WTC11 (cell line): ENCODE measurements at regions not wholly inside any gene's neighbourhood (a gene's known extent, or its start where the extent isn't known, plus 50 kb on each side); places are given as distances from the start of the nearest gene placed in this dataset.

Experiments used
- ATAC-seq: fragments of 200-7000 bp; cut with Tn5 transposase; 2 replicates; pipeline ENCODE4 v1.10.0; 2021; ENCODE audit warnings: mild to moderate bottlenecking, moderate library complexity
- CTCF ChIA-PET: fragments of 300-600 bp; sonication (Branson Sonifier 250); formaldehyde crosslinking; loops from one replicate; lab custom pipeline; 2021; ENCODE audit warnings: antibody characterized with exemption; lab: Charles Lee
- POLR2A ChIA-PET: fragments of 350-600 bp; sonication (Branson Sonifier 250); formaldehyde crosslinking; loops from one replicate; lab custom pipeline; 2021; ENCODE audit warnings: antibody characterized with exemption; lab: Charles Lee
- DNase-seq: peaks from one replicate; pipeline ENCODE4 v3.0.0; 2021; ENCODE audit warnings: low spot score
- H3K27ac Mint-ChIP-seq: 2 replicates; pipeline ENCODE4 v1.8.0; 2021; ENCODE audit warnings: mixed read lengths
- H3K27me3 Mint-ChIP-seq: 2 replicates; pipeline ENCODE4 v1.8.0; 2021; ENCODE audit warnings: low read depth, mild to moderate bottlenecking, moderate library complexity, mixed read lengths
- H3K36me3 Mint-ChIP-seq: 2 replicates; pipeline ENCODE4 v1.8.0; 2021; ENCODE audit warnings: mixed read lengths
- H3K4me1 Mint-ChIP-seq: 2 replicates; pipeline ENCODE4 v1.8.0; 2022; ENCODE audit warnings: mixed read lengths
- H3K4me3 Mint-ChIP-seq: 2 replicates; pipeline ENCODE4 v1.8.0; 2021; ENCODE audit warnings: mild to moderate bottlenecking, moderate library complexity, mixed read lengths
- H3K9me3 Mint-ChIP-seq: 2 replicates; pipeline ENCODE4 v1.8.0; 2021; ENCODE audit warnings: mixed read lengths
- CREM ChIP-seq: sonication (generic); formaldehyde crosslinking; IDR thresholded peaks from 2 replicates; pipeline ENCODE4 v1.8.1; 2022; ENCODE audit warnings: mild to moderate bottlenecking, missing genetic modification reagents, moderate library complexity
- EMX1 ChIP-seq: fragments of 250-450 bp; sonication (Bioruptor Pico); IDR thresholded peaks from 2 replicates; pipeline ENCODE4 v1.8.0; 2021; ENCODE audit warnings: mild to moderate bottlenecking
- ETV6 ChIP-seq: sonication (generic); formaldehyde crosslinking; IDR thresholded peaks from 2 replicates; pipeline ENCODE4 v1.8.1; 2022; ENCODE audit warnings: mild to moderate bottlenecking, missing genetic modification reagents
- GABPB1 ChIP-seq: sonication (generic); formaldehyde crosslinking; IDR thresholded peaks from 2 replicates; pipeline ENCODE4 v1.8.1; 2023; ENCODE audit warnings: mild to moderate bottlenecking, missing genetic modification reagents
- GTF2I ChIP-seq: fragments of 250-450 bp; sonication (Bioruptor Pico); conservative IDR thresholded peaks from 2 replicates; pipeline ENCODE4 v1.4.0; 2021; ENCODE audit warnings: mild to moderate bottlenecking
- JUN ChIP-seq: sonication (generic); formaldehyde crosslinking; IDR thresholded peaks from 2 replicates; pipeline ENCODE4 v1.8.0; 2023; ENCODE audit warnings: mild to moderate bottlenecking, missing genetic modification reagents
- MXD4 ChIP-seq: fragments of 250-450 bp; sonication (Bioruptor Pico); IDR thresholded peaks from 2 replicates; pipeline ENCODE4 v1.8.0; 2021; ENCODE audit warnings: mild to moderate bottlenecking, moderate library complexity, borderline replicate concordance
- MYBL2 ChIP-seq: sonication (generic); formaldehyde crosslinking; IDR thresholded peaks from 2 replicates; pipeline ENCODE4 v1.8.1; 2023; ENCODE audit warnings: mild to moderate bottlenecking, moderate library complexity, missing genetic modification reagents
- NR1H2 ChIP-seq: sonication (generic); formaldehyde crosslinking; IDR thresholded peaks from 2 replicates; pipeline ENCODE4 v1.9.0; 2021; ENCODE audit warnings: mild to moderate bottlenecking, moderate library complexity, missing genetic modification reagents
- OVOL2 ChIP-seq: fragments of 250-450 bp; sonication (Bioruptor Pico); IDR thresholded peaks from 2 replicates; pipeline ENCODE4 v1.9.0; 2021; ENCODE audit warnings: mild to moderate bottlenecking, borderline replicate concordance
- SMAD3 ChIP-seq: sonication (generic); formaldehyde crosslinking; IDR thresholded peaks from 2 replicates; pipeline ENCODE4 v1.8.0; 2022; ENCODE audit warnings: missing genetic modification reagents, mild to moderate bottlenecking, borderline replicate concordance
- SMAD4 ChIP-seq: sonication (generic); formaldehyde crosslinking; IDR thresholded peaks from 2 replicates; pipeline ENCODE4 v1.8.0; 2022; ENCODE audit warnings: mild to moderate bottlenecking, missing genetic modification reagents
- TEAD4 ChIP-seq: sonication (generic); formaldehyde crosslinking; IDR thresholded peaks from 2 replicates; pipeline ENCODE4 v1.8.0; 2022; ENCODE audit warnings: mild to moderate bottlenecking, missing genetic modification reagents
- ZNF263 ChIP-seq: sonication (generic); formaldehyde crosslinking; IDR thresholded peaks from 2 replicates; pipeline ENCODE4 v1.8.1; 2022; ENCODE audit warnings: low read depth, mild to moderate bottlenecking, moderate library complexity, missing genetic modification reagents
- TF ChIP-seq, protein P1 (sequence below): sonication (generic); formaldehyde crosslinking; IDR thresholded peaks from 2 replicates; pipeline ENCODE4 v1.8.0; 2022; ENCODE audit warnings: mild to moderate bottlenecking, missing genetic modification reagents
- TF ChIP-seq, protein P2 (sequence below): sonication (generic); formaldehyde crosslinking; IDR thresholded peaks from 2 replicates; pipeline ENCODE4 v1.8.0; 2022; ENCODE audit warnings: mild to moderate bottlenecking, missing genetic modification reagents
- TF ChIP-seq, protein P3 (sequence below): sonication (generic); formaldehyde crosslinking; IDR thresholded peaks from 2 replicates; pipeline ENCODE4 v1.8.1; 2022; ENCODE audit warnings: missing genetic modification reagents, borderline replicate concordance
- TF ChIP-seq, protein P4 (sequence below): sonication (generic); formaldehyde crosslinking; IDR thresholded peaks from 2 replicates; pipeline ENCODE4 v1.8.1; 2022; ENCODE audit warnings: mild to moderate bottlenecking, moderate library complexity, missing genetic modification reagents
- TF ChIP-seq, protein P5 (sequence below): sonication (generic); formaldehyde crosslinking; IDR thresholded peaks from 2 replicates; pipeline ENCODE4 v1.8.0; 2022; ENCODE audit warnings: mild to moderate bottlenecking, missing genetic modification reagents
- TF ChIP-seq, protein P6 (sequence below): sonication (generic); formaldehyde crosslinking; IDR thresholded peaks from 2 replicates; pipeline ENCODE4 v1.8.0; 2023; ENCODE audit warnings: missing genetic modification reagents
- TF ChIP-seq, protein P7 (sequence below): fragments of 250-450 bp; sonication (Bioruptor Pico); IDR thresholded peaks from 2 replicates; pipeline ENCODE4 v1.8.0; 2021; ENCODE audit warnings: mild to moderate bottlenecking
- TF ChIP-seq, protein P8 (sequence below): sonication (generic); formaldehyde crosslinking; IDR thresholded peaks from 2 replicates; pipeline ENCODE4 v1.8.0; 2022; ENCODE audit warnings: missing genetic modification reagents
- TF ChIP-seq, protein P9 (sequence below): fragments of 250-450 bp; sonication (Bioruptor Pico); IDR thresholded peaks from 2 replicates; pipeline ENCODE4 v1.9.0; 2021; ENCODE audit warnings: mild to moderate bottlenecking

DNA sequence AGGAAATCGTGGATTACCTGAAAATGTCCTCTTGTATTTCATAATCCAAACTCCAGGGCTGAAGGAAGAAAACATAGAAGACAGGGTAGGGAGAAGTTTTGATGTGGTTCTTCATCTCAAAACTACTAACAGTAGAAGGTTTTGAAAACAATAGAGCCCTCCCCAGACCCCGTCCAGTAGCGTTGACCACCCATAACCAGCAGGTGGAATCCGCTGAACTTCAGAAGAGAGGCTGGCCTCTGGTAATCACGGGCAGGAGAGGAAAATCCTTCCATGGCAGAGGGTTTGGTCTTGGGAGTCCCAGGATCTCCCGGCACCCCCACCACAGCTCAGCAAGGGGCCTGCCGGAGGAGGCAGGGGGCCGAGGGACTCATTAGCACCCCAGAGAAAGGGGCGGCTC, 333.4 kb upstream of the RNF32 start:
- DNase-seq (no peak), ATAC-seq (no peak)
- TF ChIP-seq, protein P1, sequence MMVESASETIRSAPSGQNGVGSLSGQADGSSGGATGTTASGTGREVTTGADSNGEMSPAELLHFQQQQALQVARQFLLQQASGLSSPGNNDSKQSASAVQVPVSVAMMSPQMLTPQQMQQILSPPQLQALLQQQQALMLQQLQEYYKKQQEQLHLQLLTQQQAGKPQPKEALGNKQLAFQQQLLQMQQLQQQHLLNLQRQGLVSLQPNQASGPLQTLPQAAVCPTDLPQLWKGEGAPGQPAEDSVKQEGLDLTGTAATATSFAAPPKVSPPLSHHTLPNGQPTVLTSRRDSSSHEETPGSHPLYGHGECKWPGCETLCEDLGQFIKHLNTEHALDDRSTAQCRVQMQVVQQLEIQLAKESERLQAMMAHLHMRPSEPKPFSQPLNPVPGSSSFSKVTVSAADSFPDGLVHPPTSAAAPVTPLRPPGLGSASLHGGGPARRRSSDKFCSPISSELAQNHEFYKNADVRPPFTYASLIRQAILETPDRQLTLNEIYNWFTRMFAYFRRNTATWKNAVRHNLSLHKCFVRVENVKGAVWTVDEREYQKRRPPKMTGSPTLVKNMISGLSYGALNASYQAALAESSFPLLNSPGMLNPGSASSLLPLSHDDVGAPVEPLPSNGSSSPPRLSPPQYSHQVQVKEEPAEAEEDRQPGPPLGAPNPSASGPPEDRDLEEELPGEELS (CRISPR knock-in tag) = no peak
- TF ChIP-seq, protein P2, sequence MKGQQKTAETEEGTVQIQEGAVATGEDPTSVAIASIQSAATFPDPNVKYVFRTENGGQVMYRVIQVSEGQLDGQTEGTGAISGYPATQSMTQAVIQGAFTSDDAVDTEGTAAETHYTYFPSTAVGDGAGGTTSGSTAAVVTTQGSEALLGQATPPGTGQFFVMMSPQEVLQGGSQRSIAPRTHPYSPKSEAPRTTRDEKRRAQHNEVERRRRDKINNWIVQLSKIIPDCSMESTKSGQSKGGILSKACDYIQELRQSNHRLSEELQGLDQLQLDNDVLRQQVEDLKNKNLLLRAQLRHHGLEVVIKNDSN = no peak
- TF ChIP-seq, protein P3, sequence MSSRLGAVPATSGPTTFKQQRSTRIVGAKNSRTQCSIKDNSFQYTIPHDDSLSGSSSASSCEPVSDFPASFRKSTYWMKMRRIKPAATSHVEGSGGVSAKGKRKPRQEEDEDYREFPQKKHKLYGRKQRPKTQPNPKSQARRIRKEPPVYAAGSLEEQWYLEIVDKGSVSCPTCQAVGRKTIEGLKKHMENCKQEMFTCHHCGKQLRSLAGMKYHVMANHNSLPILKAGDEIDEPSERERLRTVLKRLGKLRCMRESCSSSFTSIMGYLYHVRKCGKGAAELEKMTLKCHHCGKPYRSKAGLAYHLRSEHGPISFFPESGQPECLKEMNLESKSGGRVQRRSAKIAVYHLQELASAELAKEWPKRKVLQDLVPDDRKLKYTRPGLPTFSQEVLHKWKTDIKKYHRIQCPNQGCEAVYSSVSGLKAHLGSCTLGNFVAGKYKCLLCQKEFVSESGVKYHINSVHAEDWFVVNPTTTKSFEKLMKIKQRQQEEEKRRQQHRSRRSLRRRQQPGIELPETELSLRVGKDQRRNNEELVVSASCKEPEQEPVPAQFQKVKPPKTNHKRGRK (CRISPR knock-in tag) = no peak
- TF ChIP-seq TEAD4 (no peak), JUN (CRISPR knock-in tag) (no peak), OVOL2 (no peak), EMX1 (CRISPR knock-in tag) (no peak), MXD4 (CRISPR knock-in tag) (no peak), ZNF263 (no peak)
- TF ChIP-seq, protein P4, sequence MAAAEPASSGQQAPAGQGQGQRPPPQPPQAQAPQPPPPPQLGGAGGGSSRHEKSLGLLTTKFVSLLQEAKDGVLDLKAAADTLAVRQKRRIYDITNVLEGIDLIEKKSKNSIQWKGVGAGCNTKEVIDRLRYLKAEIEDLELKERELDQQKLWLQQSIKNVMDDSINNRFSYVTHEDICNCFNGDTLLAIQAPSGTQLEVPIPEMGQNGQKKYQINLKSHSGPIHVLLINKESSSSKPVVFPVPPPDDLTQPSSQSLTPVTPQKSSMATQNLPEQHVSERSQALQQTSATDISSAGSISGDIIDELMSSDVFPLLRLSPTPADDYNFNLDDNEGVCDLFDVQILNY (CRISPR knock-in tag) = no peak
- TF ChIP-seq, protein P5, sequence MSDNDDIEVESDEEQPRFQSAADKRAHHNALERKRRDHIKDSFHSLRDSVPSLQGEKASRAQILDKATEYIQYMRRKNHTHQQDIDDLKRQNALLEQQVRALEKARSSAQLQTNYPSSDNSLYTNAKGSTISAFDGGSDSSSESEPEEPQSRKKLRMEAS (CRISPR knock-in tag) = no peak
- ChIA-PET CTCF (no interaction called here), POLR2A (no interaction called here)
- H3K27ac Mint-ChIP-seq = no peak overlapping the region
- no peaks in the 10 kb centered on the region; the same call in 1 of the 2 replicates for H3K27me3 Mint-ChIP-seq
- H3K4me1 Mint-ChIP-seq = no peaks in the 10 kb centered on the region; the same call in 1 of the 2 replicates
- H3K9me3 Mint-ChIP-seq = peaks cover 59% of the 10 kb centered on the region
- H3K36me3 Mint-ChIP-seq = peaks cover 8% of the 10 kb centered on the region
- H3K4me3 Mint-ChIP-seq = no peak overlapping the region

DNA sequence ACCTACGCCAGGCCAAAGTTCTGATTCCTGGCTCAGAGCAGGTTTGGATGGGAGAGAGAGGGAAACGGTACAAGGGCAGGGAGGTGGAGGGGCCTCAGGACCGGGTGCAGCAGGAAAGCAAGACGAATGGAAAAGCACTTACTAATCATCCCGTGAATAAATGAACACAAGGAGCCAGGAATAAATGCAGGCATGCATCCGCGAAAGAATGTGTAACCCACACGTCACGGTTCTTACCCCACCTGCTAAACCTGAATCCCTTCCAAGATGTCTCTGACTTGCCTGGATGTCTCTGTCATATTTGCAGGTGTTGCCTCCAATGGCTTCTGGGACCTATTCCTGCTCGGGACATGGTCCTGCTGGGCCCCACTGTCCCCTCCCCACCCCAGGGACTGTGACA, 335.2 kb upstream of the RNF32 start:
- TF ChIP-seq CREM (CRISPR knock-in tag) = no peak
- TF ChIP-seq GABPB1 (CRISPR knock-in tag) = no peak
- TF ChIP-seq, protein P6, sequence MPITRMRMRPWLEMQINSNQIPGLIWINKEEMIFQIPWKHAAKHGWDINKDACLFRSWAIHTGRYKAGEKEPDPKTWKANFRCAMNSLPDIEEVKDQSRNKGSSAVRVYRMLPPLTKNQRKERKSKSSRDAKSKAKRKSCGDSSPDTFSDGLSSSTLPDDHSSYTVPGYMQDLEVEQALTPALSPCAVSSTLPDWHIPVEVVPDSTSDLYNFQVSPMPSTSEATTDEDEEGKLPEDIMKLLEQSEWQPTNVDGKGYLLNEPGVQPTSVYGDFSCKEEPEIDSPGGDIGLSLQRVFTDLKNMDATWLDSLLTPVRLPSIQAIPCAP = no peak
- TF ChIP-seq, protein P7, sequence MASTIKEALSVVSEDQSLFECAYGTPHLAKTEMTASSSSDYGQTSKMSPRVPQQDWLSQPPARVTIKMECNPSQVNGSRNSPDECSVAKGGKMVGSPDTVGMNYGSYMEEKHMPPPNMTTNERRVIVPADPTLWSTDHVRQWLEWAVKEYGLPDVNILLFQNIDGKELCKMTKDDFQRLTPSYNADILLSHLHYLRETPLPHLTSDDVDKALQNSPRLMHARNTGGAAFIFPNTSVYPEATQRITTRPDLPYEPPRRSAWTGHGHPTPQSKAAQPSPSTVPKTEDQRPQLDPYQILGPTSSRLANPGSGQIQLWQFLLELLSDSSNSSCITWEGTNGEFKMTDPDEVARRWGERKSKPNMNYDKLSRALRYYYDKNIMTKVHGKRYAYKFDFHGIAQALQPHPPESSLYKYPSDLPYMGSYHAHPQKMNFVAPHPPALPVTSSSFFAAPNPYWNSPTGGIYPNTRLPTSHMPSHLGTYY (CRISPR knock-in tag) = no peak
- TF ChIP-seq NR1H2 = no peak
- TF ChIP-seq MYBL2 = no peak
- TF ChIP-seq EMX1 (CRISPR knock-in tag) = no peak
- TF ChIP-seq, protein P8, sequence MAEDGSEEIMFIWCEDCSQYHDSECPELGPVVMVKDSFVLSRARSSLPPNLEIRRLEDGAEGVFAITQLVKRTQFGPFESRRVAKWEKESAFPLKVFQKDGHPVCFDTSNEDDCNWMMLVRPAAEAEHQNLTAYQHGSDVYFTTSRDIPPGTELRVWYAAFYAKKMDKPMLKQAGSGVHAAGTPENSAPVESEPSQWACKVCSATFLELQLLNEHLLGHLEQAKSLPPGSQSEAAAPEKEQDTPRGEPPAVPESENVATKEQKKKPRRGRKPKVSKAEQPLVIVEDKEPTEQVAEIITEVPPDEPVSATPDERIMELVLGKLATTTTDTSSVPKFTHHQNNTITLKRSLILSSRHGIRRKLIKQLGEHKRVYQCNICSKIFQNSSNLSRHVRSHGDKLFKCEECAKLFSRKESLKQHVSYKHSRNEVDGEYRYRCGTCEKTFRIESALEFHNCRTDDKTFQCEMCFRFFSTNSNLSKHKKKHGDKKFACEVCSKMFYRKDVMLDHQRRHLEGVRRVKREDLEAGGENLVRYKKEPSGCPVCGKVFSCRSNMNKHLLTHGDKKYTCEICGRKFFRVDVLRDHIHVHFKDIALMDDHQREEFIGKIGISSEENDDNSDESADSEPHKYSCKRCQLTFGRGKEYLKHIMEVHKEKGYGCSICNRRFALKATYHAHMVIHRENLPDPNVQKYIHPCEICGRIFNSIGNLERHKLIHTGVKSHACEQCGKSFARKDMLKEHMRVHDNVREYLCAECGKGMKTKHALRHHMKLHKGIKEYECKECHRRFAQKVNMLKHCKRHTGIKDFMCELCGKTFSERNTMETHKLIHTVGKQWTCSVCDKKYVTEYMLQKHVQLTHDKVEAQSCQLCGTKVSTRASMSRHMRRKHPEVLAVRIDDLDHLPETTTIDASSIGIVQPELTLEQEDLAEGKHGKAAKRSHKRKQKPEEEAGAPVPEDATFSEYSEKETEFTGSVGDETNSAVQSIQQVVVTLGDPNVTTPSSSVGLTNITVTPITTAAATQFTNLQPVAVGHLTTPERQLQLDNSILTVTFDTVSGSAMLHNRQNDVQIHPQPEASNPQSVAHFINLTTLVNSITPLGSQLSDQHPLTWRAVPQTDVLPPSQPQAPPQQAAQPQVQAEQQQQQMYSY (CRISPR knock-in tag) = no peak
- TF ChIP-seq ETV6 = no peak
- TF ChIP-seq, protein P9, sequence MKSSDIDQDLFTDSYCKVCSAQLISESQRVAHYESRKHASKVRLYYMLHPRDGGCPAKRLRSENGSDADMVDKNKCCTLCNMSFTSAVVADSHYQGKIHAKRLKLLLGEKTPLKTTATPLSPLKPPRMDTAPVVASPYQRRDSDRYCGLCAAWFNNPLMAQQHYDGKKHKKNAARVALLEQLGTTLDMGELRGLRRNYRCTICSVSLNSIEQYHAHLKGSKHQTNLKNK (CRISPR knock-in tag) = no peak
- TF ChIP-seq, protein P2 = no peak
- no peak for TF ChIP-seq SMAD4
- TF ChIP-seq GTF2I (CRISPR knock-in tag) = no peak
- no peak for TF ChIP-seq SMAD3 (CRISPR knock-in tag)
- ChIA-PET CTCF (no interaction called here), POLR2A (no interaction called here)
- H3K27ac Mint-ChIP-seq = no peak overlapping the region
- peaks cover 52% of the 10 kb centered on the region for H3K9me3 Mint-ChIP-seq
- H3K36me3 Mint-ChIP-seq = peaks cover 7% of the 10 kb centered on the region
- no peak for DNase-seq
- ATAC-seq = no peak
- no peak overlapping the region for H3K4me3 Mint-ChIP-seq
- no peaks in the 10 kb centered on the region; the same call in 1 of the 2 replicates for H3K27me3 Mint-ChIP-seq
- no peaks in the 10 kb centered on the region; the same call in 1 of the 2 replicates for H3K4me1 Mint-ChIP-seq
